ENCODE measurements at regions not wholly inside any gene's neighbourhood (a gene's known extent, or its start where the extent isn't known, plus 50 kb on each side); places are given as distances from the start of the nearest gene placed in this dataset.

- Histone ChIP-seq H3K4me3 (no peak overlapping the region), H4K20me1 (replicated peaks; ENCODE audit: control insufficient read depth, insufficient read depth, low read length) (no peaks in the 10 kb centered on the region), H3K27ac (ENCODE audit: extremely low read depth, low read depth, low read length) (no peak overlapping the region), H3K9ac (ENCODE audit: insufficient read depth in 1 of 2, low read depth in 2 of 2, low read length in 2 of 2) (no peak overlapping the region), H3K79me2 (ENCODE audit: control insufficient read depth, insufficient read depth, low read length) (no peaks in the 10 kb centered on the region), H2AFZ (ENCODE audit: low read depth, low read length) (no peak overlapping the region), H3K27me3 (ENCODE audit: control insufficient read depth in 2 of 2, insufficient read depth in 2 of 2, low read length in 2 of 2) (no peaks in the 10 kb centered on the region), H3K4me1 (replicated peaks in 1 of 2; ENCODE audit: control insufficient read depth in 2 of 2, insufficient read depth in 2 of 2, low read length in 2 of 2) (no peaks in the 10 kb centered on the region), H3K9me3 (replicated peaks; ENCODE audit: control insufficient read depth, insufficient read depth, low read depth, low read length) (no peaks in the 10 kb centered on the region), H3K36me3 (ENCODE audit: control insufficient read depth, insufficient read depth, low read length) (no peaks in the 10 kb centered on the region), H3K4me2 (ENCODE audit: insufficient read depth, low read length) (no peak overlapping the region), H3K9me1 (ENCODE audit: control insufficient read depth, insufficient read depth, low read length) (no peaks in the 10 kb centered on the region)
- CTCF ChIA-PET (ENCODE audit: low intra/inter-chr PET ratio), result no interaction called here
- ATAC-seq, result no peak
- FAIRE-seq, result no peak
- no peak for DNase-seq (ENCODE audit: extremely low read depth in 1 of 4, low spot score in 3 of 4)
- WGBS (ENCODE audit: insufficient coverage, low coverage, missing lambda C conversion rate), result 0% methylated on average over 6 of the region's 6 CpGs
- in situ Hi-C loops (cut with MboI) (no loop called here), intact Hi-C loops (cut with micrococcal nuclease) (no loop called here)
- BruUV-seq (replicated peaks), result no TSS peak
- POLR2A ChIA-PET, result no interaction called here
- no peak for TF ChIP-seq NONO (IDR thresholded peaks at IDR 0.05; ENCODE audit: low read depth in 2 of 2, low read length in 1 of 2)
- no peak for TF ChIP-seq MAFK (IDR thresholded peaks at IDR 0.05; ENCODE audit: low read length)
- TF ChIP-seq ZBTB43 (CRISPR knock-in tag; IDR thresholded peaks at IDR 0.05), result no peak
- no peak for TF ChIP-seq SP1 (CRISPR knock-in tag; IDR thresholded peaks at IDR 0.05)
- no peak for TF ChIP-seq TFAP4 (CRISPR knock-in tag; IDR thresholded peaks at IDR 0.05; ENCODE audit: borderline replicate concordance)
- no peak for TF ChIP-seq ETS2 (tag; IDR thresholded peaks at IDR 0.05; ENCODE audit: borderline replicate concordance, poor library complexity, severe bottlenecking)
- no peak for TF ChIP-seq BCLAF1 (IDR thresholded peaks at IDR 0.05; ENCODE audit: borderline replicate concordance in 1 of 2, control insufficient read depth in 1 of 2, low read depth in 2 of 2, low read length in 1 of 2)
- no peak for TF ChIP-seq THRB (CRISPR knock-in tag; conservative IDR thresholded peaks at IDR 0.05)
- no peak for TF ChIP-seq RBBP5 (IDR thresholded peaks at IDR 0.05; ENCODE audit: borderline replicate concordance, insufficient read depth, low read length, poor library complexity, severe bottlenecking)
- no peak for TF ChIP-seq AFF4 (CRISPR knock-in tag; IDR thresholded peaks at IDR 0.05)
- no peak for TF ChIP-seq TFAM (CRISPR knock-in tag; conservative IDR thresholded peaks at IDR 0.05)
Measured at GRCh38 chr18:61216051-61216450, 117.2 kb upstream of the CDH20 start.
